Gastroesophageal sphincter (tissue), 3 donors: ENCODE measurements at regions not wholly inside any gene's neighbourhood (a gene's known extent, or its start where the extent isn't known, plus 50 kb on each side); places are given as distances from the start of the nearest gene placed in this dataset.

Experiments
- EP300 ChIP-seq: sonication (generic); formaldehyde crosslinking; IDR thresholded peaks from one replicate; pipeline ENCODE4 v1.6.1; 2017; ENCODE audit warnings: antibody characterized with exemption, mild to moderate bottlenecking
- POLR2A ChIP-seq, 2 donors: fragments of 450-650 bp; IDR thresholded peaks; one replicate each; pipeline ENCODE4 v1.6.1; 2017; ENCODE audit warnings: antibody characterized with exemption in 2 of 2, mild to moderate bottlenecking in 2 of 2, moderate library complexity in 1 of 2
- POLR2AphosphoS5 ChIP-seq: sonication (generic); formaldehyde crosslinking; IDR thresholded peaks from one replicate; pipeline ENCODE4 v1.6.1; 2017; ENCODE audit warnings: antibody characterized with exemption
- TF ChIP-seq, protein P1 (sequence below), 4 experiments: fragments of 200-600 bp in 2 of 4; fragments of 450-650 bp in 2 of 4; sonication (generic) in 1 of 4; IDR thresholded peaks; one replicate each; pipeline ENCODE4 v1.5.1; 2017 to 2019; ENCODE audit warnings: antibody characterized with exemption in 4 of 4, mild to moderate bottlenecking in 2 of 4, moderate library complexity in 2 of 4

- TF ChIP-seq, protein P1, sequence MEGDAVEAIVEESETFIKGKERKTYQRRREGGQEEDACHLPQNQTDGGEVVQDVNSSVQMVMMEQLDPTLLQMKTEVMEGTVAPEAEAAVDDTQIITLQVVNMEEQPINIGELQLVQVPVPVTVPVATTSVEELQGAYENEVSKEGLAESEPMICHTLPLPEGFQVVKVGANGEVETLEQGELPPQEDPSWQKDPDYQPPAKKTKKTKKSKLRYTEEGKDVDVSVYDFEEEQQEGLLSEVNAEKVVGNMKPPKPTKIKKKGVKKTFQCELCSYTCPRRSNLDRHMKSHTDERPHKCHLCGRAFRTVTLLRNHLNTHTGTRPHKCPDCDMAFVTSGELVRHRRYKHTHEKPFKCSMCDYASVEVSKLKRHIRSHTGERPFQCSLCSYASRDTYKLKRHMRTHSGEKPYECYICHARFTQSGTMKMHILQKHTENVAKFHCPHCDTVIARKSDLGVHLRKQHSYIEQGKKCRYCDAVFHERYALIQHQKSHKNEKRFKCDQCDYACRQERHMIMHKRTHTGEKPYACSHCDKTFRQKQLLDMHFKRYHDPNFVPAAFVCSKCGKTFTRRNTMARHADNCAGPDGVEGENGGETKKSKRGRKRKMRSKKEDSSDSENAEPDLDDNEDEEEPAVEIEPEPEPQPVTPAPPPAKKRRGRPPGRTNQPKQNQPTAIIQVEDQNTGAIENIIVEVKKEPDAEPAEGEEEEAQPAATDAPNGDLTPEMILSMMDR (IDR thresholded peaks at IDR 0.05), result no peak
- TF ChIP-seq POLR2A (IDR thresholded peaks at IDR 0.05) (no peak), EP300 (no peak), POLR2AphosphoS5 (no peak)
Observed at GRCh38 chr1:96968541-96968940, 247.0 kb downstream of the PTBP2 start.
